ENCODE measurements at regions not wholly inside any gene's neighbourhood (a gene's known extent, or its start where the extent isn't known, plus 50 kb on each side); places are given as distances from the start of the nearest gene placed in this dataset.
"Not testable (repeated sequence)": the region's sequence is repeated elsewhere in the genome, so short reads cannot be mapped to it uniquely, and the experiment has no call there.

GRCh38 chr3:145457825-145458552 is 703.0 kb downstream of the PLOD2 start:
- DNase-seq (ENCODE audit: extremely low read depth, low read depth): no peak
- no peak for TF ChIP-seq CTCF (IDR thresholded peaks at IDR 0.05; ENCODE audit: low read depth, low read length, missing control alignments)
- no peak overlapping the region for H3K4me3 ChIP-seq (replicated peaks; ENCODE audit: low read depth, low read length)

GRCh38 chr3:145459681-145460080 is 701.3 kb downstream of the PLOD2 start:
- not testable (repeated sequence) for H3K4me3 ChIP-seq (replicated peaks; ENCODE audit: low read depth, low read length); DNase-seq (ENCODE audit: extremely low read depth, low read depth)

- no peak for TF ChIP-seq CTCF (IDR thresholded peaks at IDR 0.05; ENCODE audit: low read depth, low read length, missing control alignments)
- no peak for DNase-seq (ENCODE audit: extremely low read depth, low read depth)
- no peak overlapping the region for H3K4me3 ChIP-seq (replicated peaks; ENCODE audit: low read depth, low read length)
Observed at GRCh38 chr3:145471976-145472375, 689.0 kb downstream of the PLOD2 start.

DNA sequence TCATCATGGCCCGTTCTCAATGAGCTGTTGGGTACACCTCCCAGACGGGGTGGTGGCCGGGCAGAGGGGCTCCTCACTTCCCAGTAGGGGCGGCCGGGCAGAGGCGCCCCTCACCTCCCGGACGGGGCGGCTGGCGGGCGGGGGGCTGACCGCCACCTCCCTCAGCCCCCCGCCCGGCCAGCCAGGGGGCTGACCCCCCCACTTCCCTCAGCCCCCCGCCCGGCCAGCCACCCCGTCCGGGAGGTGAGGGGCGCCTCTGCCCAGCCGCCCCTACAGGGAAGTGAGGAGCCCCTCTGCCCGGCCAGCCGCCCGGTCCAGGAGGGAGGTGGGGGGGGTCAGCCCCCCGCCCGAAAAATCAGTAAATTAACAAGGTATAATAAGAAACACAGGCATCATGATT is 678.2 kb downstream of the PLOD2 start:
- not testable (repeated sequence) for DNase-seq (ENCODE audit: extremely low read depth, low read depth); H3K4me3 ChIP-seq (replicated peaks; ENCODE audit: low read depth, low read length)

GRCh38 chr3:145483992-145484391 is 677.0 kb downstream of the PLOD2 start:
- TF ChIP-seq CTCF (IDR thresholded peaks at IDR 0.05; ENCODE audit: low read depth, low read length, missing control alignments): no peak
- no peak overlapping the region for H3K4me3 ChIP-seq (replicated peaks; ENCODE audit: low read depth, low read length)
- DNase-seq (ENCODE audit: extremely low read depth, low read depth): no peak

DNA sequence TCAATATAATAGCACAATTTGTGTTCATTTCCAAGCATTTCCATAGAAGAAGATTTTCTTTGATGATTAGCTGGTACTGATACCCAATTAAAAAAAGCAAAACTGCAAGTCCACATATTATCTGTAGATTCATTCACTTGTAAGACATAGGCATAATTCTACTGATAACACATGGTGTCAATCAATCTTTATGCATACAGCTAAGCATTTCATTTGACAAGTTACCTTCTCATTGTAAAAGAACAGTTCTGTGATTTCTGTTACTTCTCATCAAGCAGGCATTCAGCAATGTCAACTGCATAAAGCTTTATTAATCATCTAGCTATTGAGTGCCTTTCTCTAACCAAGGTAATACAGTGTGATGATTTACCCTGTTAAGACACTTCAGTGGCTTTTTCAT is 672.0 kb downstream of the PLOD2 start:
- no peak for TF ChIP-seq CTCF (IDR thresholded peaks at IDR 0.05; ENCODE audit: low read depth, low read length, missing control alignments)

DNA sequence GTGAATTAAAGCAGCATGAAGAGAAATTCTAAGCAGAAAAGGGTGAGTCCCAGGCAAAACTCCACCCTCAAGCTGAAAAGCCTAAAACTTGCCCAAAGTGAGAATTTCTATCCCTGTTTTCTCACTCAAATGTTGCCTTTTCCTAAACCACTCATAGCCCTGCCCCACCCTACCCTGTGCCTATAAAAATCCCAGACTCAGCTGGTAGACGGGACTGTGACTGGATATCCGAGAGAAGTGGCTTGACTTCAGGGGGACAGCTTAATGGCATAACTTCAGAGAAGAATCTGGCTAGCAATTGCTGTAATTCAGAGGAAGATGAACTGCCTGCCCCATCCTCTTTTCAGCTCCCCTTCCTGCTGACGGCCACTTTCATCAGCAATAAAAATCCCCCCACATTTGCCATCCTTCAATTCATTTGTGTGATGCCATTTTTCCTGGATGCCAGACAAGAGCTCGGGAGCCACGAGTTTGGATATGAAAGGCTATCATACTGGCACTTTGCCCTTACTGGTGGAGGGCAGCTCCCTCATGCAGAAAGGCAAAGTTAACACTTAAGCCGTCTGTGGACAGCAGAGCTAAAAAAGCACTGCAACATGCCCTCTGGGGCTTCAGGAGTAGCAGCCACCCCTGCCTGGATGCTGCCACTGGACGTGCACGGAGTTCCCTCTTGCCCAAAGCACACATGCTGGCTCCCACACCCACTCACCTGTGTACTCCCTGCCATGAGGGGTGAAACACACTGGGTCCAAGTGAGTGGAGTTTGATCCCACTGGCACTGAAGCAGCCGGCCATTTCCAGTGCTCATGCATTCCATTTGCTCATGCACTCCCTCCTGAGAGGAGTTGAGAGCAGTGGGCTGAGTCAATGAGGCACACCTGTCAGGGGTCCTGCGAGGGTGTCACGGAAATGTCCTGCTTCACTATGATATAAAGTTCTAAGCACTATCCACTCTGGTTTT is 670.6 kb downstream of the PLOD2 start:
- no peak for TF ChIP-seq CTCF (IDR thresholded peaks at IDR 0.05; ENCODE audit: low read depth, low read length, missing control alignments)
- no peak overlapping the region for H3K4me3 ChIP-seq (replicated peaks; ENCODE audit: low read depth, low read length)
- DNase-seq (ENCODE audit: extremely low read depth, low read depth): no peak

More for the DNA sequence above, 672.0 kb downstream of the PLOD2 start:
- H3K4me3 ChIP-seq (replicated peaks; ENCODE audit: low read depth, low read length): no peak overlapping the region
- no peak for DNase-seq (ENCODE audit: extremely low read depth, low read depth)
